Panc1 (cell line): ENCODE measurements at regions not wholly inside any gene's neighbourhood (a gene's known extent, or its start where the extent isn't known, plus 50 kb on each side); places are given as distances from the start of the nearest gene placed in this dataset.

ENCODE experiments used
- CTCF ChIP-seq: fragments of 450-650 bp; IDR thresholded peaks from 2 replicates; pipeline ENCODE4 v1.5.1; 2017; ENCODE audit warnings: mild to moderate bottlenecking
- POLR2AphosphoS5 ChIP-seq: IDR thresholded peaks from 2 replicates; pipeline ENCODE4 v1.6.1; 2012; ENCODE audit warnings: mild to moderate bottlenecking, low read depth, low read length, moderate library complexity
- TF ChIP-seq, protein P1 (sequence below), 2 experiments: IDR thresholded peaks; 2 replicates each; pipeline ENCODE4 v1.6.1; 2011 to 2012; ENCODE audit warnings: low read depth in 2 of 2, control low read depth in 1 of 2, low read length in 1 of 2, mild to moderate bottlenecking in 1 of 2, moderate library complexity in 1 of 2; ENCODE audit not compliant: insufficient read depth in 1 of 2

DNA sequence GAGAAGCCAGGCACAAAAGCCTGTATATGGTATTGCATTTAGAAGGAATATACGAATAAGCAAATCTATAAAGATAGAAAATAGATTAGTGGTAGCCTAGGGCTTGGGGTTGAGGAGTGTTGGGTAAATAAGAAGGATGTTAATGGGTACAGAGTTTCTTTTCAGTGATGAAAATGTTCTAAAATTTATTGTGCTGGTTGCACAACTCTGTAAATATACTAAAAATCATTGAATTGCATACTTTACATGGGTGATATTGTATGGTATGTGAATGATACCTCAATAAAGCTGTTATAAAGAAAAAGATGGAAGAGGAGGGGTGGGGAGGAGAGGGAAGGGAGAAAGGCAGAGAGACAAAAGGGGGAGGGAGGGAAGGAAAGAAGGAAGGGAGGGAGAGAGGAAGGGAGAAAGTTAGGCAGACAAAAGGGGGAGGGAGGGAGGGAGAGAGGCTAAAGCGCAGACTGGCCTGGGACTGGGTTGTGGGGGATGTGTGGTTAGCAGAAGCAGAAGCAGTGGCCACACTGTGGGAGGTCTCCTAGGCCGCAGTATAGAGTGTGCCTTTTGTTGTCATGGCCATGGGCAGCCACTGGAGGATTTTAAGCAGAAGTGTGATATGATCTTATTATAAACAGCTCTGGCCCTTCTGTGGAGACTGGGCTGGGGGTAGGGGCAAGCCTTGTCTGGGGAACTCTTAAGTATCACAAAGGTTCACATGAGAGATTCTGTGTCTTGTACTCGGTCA is 73.6 kb upstream of the ELK3 start:
- no peak for TF ChIP-seq CTCF
- TF ChIP-seq, protein P1, sequence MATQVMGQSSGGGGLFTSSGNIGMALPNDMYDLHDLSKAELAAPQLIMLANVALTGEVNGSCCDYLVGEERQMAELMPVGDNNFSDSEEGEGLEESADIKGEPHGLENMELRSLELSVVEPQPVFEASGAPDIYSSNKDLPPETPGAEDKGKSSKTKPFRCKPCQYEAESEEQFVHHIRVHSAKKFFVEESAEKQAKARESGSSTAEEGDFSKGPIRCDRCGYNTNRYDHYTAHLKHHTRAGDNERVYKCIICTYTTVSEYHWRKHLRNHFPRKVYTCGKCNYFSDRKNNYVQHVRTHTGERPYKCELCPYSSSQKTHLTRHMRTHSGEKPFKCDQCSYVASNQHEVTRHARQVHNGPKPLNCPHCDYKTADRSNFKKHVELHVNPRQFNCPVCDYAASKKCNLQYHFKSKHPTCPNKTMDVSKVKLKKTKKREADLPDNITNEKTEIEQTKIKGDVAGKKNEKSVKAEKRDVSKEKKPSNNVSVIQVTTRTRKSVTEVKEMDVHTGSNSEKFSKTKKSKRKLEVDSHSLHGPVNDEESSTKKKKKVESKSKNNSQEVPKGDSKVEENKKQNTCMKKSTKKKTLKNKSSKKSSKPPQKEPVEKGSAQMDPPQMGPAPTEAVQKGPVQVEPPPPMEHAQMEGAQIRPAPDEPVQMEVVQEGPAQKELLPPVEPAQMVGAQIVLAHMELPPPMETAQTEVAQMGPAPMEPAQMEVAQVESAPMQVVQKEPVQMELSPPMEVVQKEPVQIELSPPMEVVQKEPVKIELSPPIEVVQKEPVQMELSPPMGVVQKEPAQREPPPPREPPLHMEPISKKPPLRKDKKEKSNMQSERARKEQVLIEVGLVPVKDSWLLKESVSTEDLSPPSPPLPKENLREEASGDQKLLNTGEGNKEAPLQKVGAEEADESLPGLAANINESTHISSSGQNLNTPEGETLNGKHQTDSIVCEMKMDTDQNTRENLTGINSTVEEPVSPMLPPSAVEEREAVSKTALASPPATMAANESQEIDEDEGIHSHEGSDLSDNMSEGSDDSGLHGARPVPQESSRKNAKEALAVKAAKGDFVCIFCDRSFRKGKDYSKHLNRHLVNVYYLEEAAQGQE (IDR thresholded peaks at IDR 0.05; ENCODE audit: insufficient read depth in 1 of 2, low read depth in 2 of 2, low read length in 1 of 2) = no peak
- no peak for TF ChIP-seq POLR2AphosphoS5
